ENCODE measurements at regions not wholly inside any gene's neighbourhood (a gene's known extent, or its start where the extent isn't known, plus 50 kb on each side); places are given as distances from the start of the nearest gene placed in this dataset.

- Histone ChIP-seq H3K36me3 (no peaks in the 10 kb centered on the region), H3K4me3 (no peak overlapping the region), H3K9me3 (no peaks in the 10 kb centered on the region), H3K4me1 (no peaks in the 10 kb centered on the region), H3K27ac (no peak overlapping the region), H3K27me3 (no peaks in the 10 kb centered on the region)
- DNase-seq = no peak
- TF ChIP-seq CTCF (IDR thresholded peaks at IDR 0.05) (no peak), POLR2A (IDR thresholded peaks at IDR 0.05) (no peak)
Measured at GRCh38 chr6:139824864-139825263, 450.4 kb upstream of the CITED2 start.

GRCh38 chr6:139823808-139824126 is 449.3 kb upstream of the CITED2 start:
- DNase-seq = no peak
- Histone ChIP-seq H3K4me3 (no peak overlapping the region), H3K27ac (no peak overlapping the region), H3K9me3 (no peaks in the 10 kb centered on the region), H3K4me1 (no peaks in the 10 kb centered on the region), H3K36me3 (no peaks in the 10 kb centered on the region), H3K27me3 (no peaks in the 10 kb centered on the region)
- TF ChIP-seq POLR2A (IDR thresholded peaks at IDR 0.05) = no peak
- no peak for TF ChIP-seq CTCF (IDR thresholded peaks at IDR 0.05)

- no peaks in the 10 kb centered on the region for H3K27me3 ChIP-seq
- no peaks in the 10 kb centered on the region for H3K36me3 ChIP-seq
- no peak overlapping the region for H3K27ac ChIP-seq
- no peaks in the 10 kb centered on the region for H3K4me1 ChIP-seq
- TF ChIP-seq POLR2A (IDR thresholded peaks at IDR 0.05) (no peak), CTCF (IDR thresholded peaks at IDR 0.05) (no peak)
- no peak overlapping the region for H3K4me3 ChIP-seq
- H3K9me3 ChIP-seq = no peaks in the 10 kb centered on the region
- DNase-seq = no peak
Measured at GRCh38 chr6:139823099-139823807, 448.8 kb upstream of the CITED2 start.

- Histone ChIP-seq H3K36me3 (no peaks in the 10 kb centered on the region), H3K27ac (no peak overlapping the region), H3K27me3 (no peaks in the 10 kb centered on the region), H3K9me3 (no peaks in the 10 kb centered on the region), H3K4me3 (no peak overlapping the region), H3K4me1 (no peaks in the 10 kb centered on the region)
- DNase-seq = no peak
- TF ChIP-seq CTCF (IDR thresholded peaks at IDR 0.05) (no peak), POLR2A (IDR thresholded peaks at IDR 0.05) (no peak)
Measured at GRCh38 chr6:139821676-139822223, 447.3 kb upstream of the CITED2 start.

- Histone ChIP-seq H3K27ac (no peak overlapping the region), H3K36me3 (no peaks in the 10 kb centered on the region), H3K4me3 (no peak overlapping the region), H3K9me3 (no peaks in the 10 kb centered on the region), H3K4me1 (no peaks in the 10 kb centered on the region), H3K27me3 (no peaks in the 10 kb centered on the region)
- TF ChIP-seq CTCF (IDR thresholded peaks at IDR 0.05) (no peak), POLR2A (IDR thresholded peaks at IDR 0.05) (no peak)
- DNase-seq = no peak
Measured at GRCh38 chr6:139820210-139820609, 445.8 kb upstream of the CITED2 start.

All from Peyer's patch (tissue), 4 donors.